ENCODE measurements at regions not wholly inside any gene's neighbourhood (a gene's known extent, or its start where the extent isn't known, plus 50 kb on each side); places are given as distances from the start of the nearest gene placed in this dataset.

DNA sequence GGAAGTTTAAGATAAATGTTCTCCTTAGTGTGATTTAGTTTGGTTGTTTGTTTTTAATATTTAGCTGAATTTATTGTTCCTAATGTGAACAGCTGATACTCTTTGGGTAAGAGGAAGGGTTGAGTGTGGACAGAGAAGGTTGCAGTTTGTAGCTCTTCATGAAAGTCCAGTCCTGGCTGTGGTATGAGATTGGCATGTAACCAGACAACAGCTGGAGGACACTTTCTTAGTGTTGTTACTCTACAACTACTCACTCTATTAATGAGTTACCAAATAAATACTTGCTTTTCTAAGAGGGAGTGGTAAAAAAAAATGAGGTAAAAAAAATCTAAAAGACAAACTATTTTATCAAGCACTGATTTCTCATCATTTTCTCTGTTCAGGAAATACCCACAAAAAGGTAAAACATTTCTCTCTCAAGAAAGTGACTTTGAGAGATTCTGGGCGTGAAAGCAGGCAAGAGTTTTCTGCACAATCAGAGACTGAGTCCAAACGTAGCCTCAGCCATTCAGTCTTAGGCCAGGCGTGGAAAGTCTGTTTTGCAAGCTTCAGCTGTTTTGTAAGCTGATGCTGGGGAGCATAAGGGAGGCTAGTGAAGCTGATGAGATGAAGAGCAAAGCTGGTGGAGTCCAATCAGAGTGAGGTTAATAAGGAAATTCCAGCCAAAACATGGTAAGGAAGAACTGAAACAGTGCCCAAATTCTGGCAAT is 138.5 kb upstream of the ARPP21 start:
- DNase-seq (ENCODE audit: low read depth) = no peak
- no peak for TF ChIP-seq CTCF (IDR thresholded peaks at IDR 0.05; ENCODE audit: insufficient read depth, low read depth, low read length, missing control alignments)
- no peak overlapping the region for H3K4me3 ChIP-seq (ENCODE audit: low read depth, low read length)

DNA sequence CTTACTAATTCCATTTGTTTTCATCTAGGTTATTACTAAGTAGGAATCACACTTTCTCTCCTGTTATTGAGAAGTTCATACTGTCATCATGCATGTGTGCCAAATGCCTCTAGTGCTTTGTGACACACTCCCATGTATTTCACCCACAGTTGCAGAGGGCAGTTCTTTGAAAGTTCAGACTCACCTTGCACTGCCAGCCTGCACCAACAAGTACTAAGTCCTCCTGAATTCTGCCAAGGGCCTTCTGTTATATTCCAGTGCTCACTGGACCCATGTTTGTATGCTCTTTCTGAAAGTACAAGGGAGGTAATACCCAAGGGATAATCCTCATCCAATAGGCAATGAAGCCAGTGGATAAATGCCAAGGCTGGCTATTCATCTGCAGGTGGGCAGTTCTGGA is 136.6 kb upstream of the ARPP21 start:
- DNase-seq (ENCODE audit: low read depth) = no peak
- TF ChIP-seq CTCF (IDR thresholded peaks at IDR 0.05; ENCODE audit: insufficient read depth, low read depth, low read length, missing control alignments) = no peak
- H3K4me3 ChIP-seq (ENCODE audit: low read depth, low read length) = no peak overlapping the region

GRCh38 chr3:35505181-35505580 is 134.1 kb upstream of the ARPP21 start:
- DNase-seq (ENCODE audit: low read depth) = no peak
- TF ChIP-seq CTCF (IDR thresholded peaks at IDR 0.05; ENCODE audit: insufficient read depth, low read depth, low read length, missing control alignments) = no peak
- no peak overlapping the region for H3K4me3 ChIP-seq (ENCODE audit: low read depth, low read length)

DNA sequence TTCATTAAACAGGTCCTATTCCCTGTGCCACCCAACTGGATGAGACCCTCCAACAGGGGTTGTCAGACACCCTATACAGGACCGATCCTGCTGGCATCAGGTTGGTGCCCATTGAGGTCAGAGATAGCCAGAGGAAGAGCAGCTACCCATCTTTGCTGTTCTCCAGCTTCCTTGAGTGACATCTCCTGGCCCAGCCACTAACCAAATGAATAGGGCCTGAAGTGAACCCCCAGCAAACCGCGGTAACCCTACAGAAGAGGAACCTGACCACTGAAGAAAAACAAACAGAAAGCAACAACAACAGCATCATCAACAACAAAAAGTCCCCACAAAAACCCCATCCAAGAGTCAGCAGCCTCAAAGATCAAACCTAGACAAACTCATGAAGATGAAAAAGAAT is 133.6 kb upstream of the ARPP21 start:
- TF ChIP-seq CTCF (IDR thresholded peaks at IDR 0.05; ENCODE audit: insufficient read depth, low read depth, low read length, missing control alignments) = no peak
- DNase-seq (ENCODE audit: low read depth) = peak; percentile 15
- H3K4me3 ChIP-seq (ENCODE audit: low read depth, low read length) = no peak overlapping the region

DNA sequence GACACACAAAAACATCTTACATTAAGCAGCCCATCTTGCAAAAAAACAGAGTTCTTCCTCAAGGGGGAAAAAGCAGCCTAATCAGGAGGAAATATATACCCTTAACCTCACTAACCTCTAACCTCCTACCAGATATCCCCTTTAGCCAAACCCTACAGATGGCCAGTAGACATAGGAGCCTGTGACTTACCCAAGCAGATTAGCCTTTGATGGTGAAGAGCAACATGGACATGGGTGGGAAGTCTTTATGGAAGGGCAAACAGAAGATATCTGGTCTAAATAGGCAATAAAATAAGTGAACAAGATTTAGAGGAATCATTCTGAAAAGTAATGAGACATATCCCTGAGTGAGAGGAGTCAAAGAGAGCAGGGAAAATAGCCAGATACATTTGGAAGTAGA is 119.4 kb upstream of the ARPP21 start:
- TF ChIP-seq CTCF (IDR thresholded peaks at IDR 0.05; ENCODE audit: insufficient read depth, low read depth, low read length, missing control alignments) = no peak
- no peak for DNase-seq (ENCODE audit: low read depth)

GRCh38 chr3:35521196-35521595 is 118.1 kb upstream of the ARPP21 start:
- no peak for DNase-seq (ENCODE audit: low read depth)
- no peak for TF ChIP-seq CTCF (IDR thresholded peaks at IDR 0.05; ENCODE audit: insufficient read depth, low read depth, low read length, missing control alignments)
- H3K4me3 ChIP-seq (ENCODE audit: low read depth, low read length) = no peak overlapping the region

More for the DNA sequence above, 119.4 kb upstream of the ARPP21 start:
- H3K4me3 ChIP-seq (ENCODE audit: low read depth, low read length) = no peak overlapping the region

GRCh38 chr3:35522450-35522849 is 116.9 kb upstream of the ARPP21 start:
- DNase-seq (ENCODE audit: low read depth) = no peak
- TF ChIP-seq CTCF (IDR thresholded peaks at IDR 0.05; ENCODE audit: insufficient read depth, low read depth, low read length, missing control alignments) = no peak
- no peak overlapping the region for H3K4me3 ChIP-seq (ENCODE audit: low read depth, low read length)
